IMR-90 (cell line): ENCODE measurements at regions not wholly inside any gene's neighbourhood (a gene's known extent, or its start where the extent isn't known, plus 50 kb on each side); places are given as distances from the start of the nearest gene placed in this dataset.
A peak's percentile ranks its signal among the peaks of the same experiment; 100 is the strongest.

Source experiments
- ATAC-seq: fragments of 200-7000 bp; cut with Tn5 transposase; 2 replicates; pipeline ENCODE4 v1.9.1; 2020; ENCODE audit warnings: low read depth, mild to moderate bottlenecking, moderate library complexity
- BruUV-seq: library from RNA; stranded (reverse); fragments of 400-500 nt; replicated peaks from 2 replicates; lab custom pipeline; 2021; lab: Mats Ljungman, UMichigan
- CTCF ChIA-PET: fragments of 300-600 bp; formaldehyde crosslinking; extraction: SDS; loops from one replicate; lab custom pipeline; 2021; ENCODE audit warnings: antibody characterized with exemption; lab: Yijun Ruan, JAX
- POLR2A ChIA-PET: fragments of 300-600 bp; sonication (Branson Sonifier 250); formaldehyde crosslinking; loops from one replicate; lab custom pipeline; 2022; ENCODE audit warnings: antibody characterized with exemption; ENCODE audit not compliant: unreplicated experiment; lab: Charles Lee
- DNase-seq: peaks from one replicate; pipeline ENCODE4 v3.0.0; 2013
- H2AFZ ChIP-seq: replicated peaks from 2 replicates; pipeline ENCODE3; 2013; ENCODE audit warnings: low read length, mild to moderate bottlenecking; ENCODE audit not compliant: poor library complexity
- H2AK5ac ChIP-seq: 2 replicates; pipeline ENCODE4 v1.6.1; 2013; ENCODE audit warnings: low read depth, low read length, inconsistent platforms
- H2AK9ac ChIP-seq: replicated peaks from 2 replicates; pipeline ENCODE3; 2013; ENCODE audit warnings: mild to moderate bottlenecking, low read depth, low read length, moderate library complexity; ENCODE audit not compliant: poor library complexity
- H2BK120ac ChIP-seq: 2 replicates; pipeline ENCODE4 v1.6.1; 2013; ENCODE audit warnings: low read depth, low read length, inconsistent platforms
- H2BK15ac ChIP-seq: 3 replicates; pipeline ENCODE4 v1.6.1; 2013; ENCODE audit warnings: low read depth, low read length, inconsistent platforms
- H2BK20ac ChIP-seq: 2 replicates; pipeline ENCODE4 v1.6.1; 2013; ENCODE audit warnings: low read depth, mild to moderate bottlenecking, inconsistent platforms, low read length, moderate library complexity
- H2BK5ac ChIP-seq: 2 replicates; pipeline ENCODE4 v1.6.1; 2013; ENCODE audit warnings: mild to moderate bottlenecking, low read depth, low read length, inconsistent platforms; ENCODE audit not compliant: poor library complexity, severe bottlenecking
- H3K14ac ChIP-seq: replicated peaks from 2 replicates; pipeline ENCODE4 v1.6.1; 2013; ENCODE audit warnings: low read depth, low read length, inconsistent platforms
- H3K18ac ChIP-seq: 2 replicates; pipeline ENCODE4 v1.6.1; 2013; ENCODE audit warnings: low read depth, low read length, control low read depth
- H3K23ac ChIP-seq: 2 replicates; pipeline ENCODE4 v1.6.1; 2013; ENCODE audit warnings: low read depth, low read length, inconsistent platforms
- H3K27ac ChIP-seq: 2 replicates; pipeline ENCODE4 v1.5.1; 2013; ENCODE audit warnings: mild to moderate bottlenecking, control low read depth, low read length; ENCODE audit not compliant: insufficient read depth
- H3K27me3 ChIP-seq: 2 replicates; pipeline ENCODE4 v1.6.1; 2013; ENCODE audit warnings: low read length; ENCODE audit not compliant: control insufficient read depth, insufficient read depth
- H3K36me3 ChIP-seq: 2 replicates; pipeline ENCODE4 v1.6.1; 2013; ENCODE audit warnings: low read length, mixed read lengths; ENCODE audit not compliant: control insufficient read depth, insufficient read depth
- H3K4ac ChIP-seq: 2 replicates; pipeline ENCODE4 v1.6.1; 2013; ENCODE audit warnings: low read depth, low read length, inconsistent platforms
- H3K4me1 ChIP-seq: 2 replicates; pipeline ENCODE4 v1.6.1; 2013; ENCODE audit warnings: low read length, mixed read lengths; ENCODE audit not compliant: control insufficient read depth, insufficient read depth
- H3K4me2 ChIP-seq: 2 replicates; pipeline ENCODE4 v1.6.1; 2013; ENCODE audit warnings: low read depth, mild to moderate bottlenecking, control low read depth, low read length, moderate library complexity
- H3K4me3 ChIP-seq: 2 replicates; pipeline ENCODE4 v1.5.1; 2013; ENCODE audit warnings: low read depth, mild to moderate bottlenecking, control low read depth, low read length, moderate library complexity; ENCODE audit not compliant: insufficient read depth
- H3K56ac ChIP-seq: 2 replicates; pipeline ENCODE4 v1.6.1; 2013; ENCODE audit warnings: low read length, inconsistent platforms; ENCODE audit not compliant: insufficient read depth; ENCODE audit errors: extremely low read depth
- H3K79me1 ChIP-seq, 2 experiments: 2 replicates each; pipeline ENCODE4 v1.6.1; 2013; ENCODE audit warnings: low read length in 2 of 2, inconsistent platforms in 1 of 2, low read depth in 1 of 2
- H3K9ac ChIP-seq: 2 replicates; pipeline ENCODE4 v1.6.1; 2013; ENCODE audit warnings: low read depth, low read length, control low read depth
- H3K9me1 ChIP-seq: 2 replicates; pipeline ENCODE4 v1.6.1; 2013; ENCODE audit warnings: low read length, inconsistent platforms; ENCODE audit not compliant: insufficient read depth
- H3K9me3 ChIP-seq: 2 replicates; pipeline ENCODE4 v1.6.1; 2013; ENCODE audit warnings: low read length; ENCODE audit not compliant: control insufficient read depth, insufficient read depth
- H4K20me1 ChIP-seq: 2 replicates; pipeline ENCODE4 v1.6.1; 2013; ENCODE audit warnings: low read length, inconsistent platforms; ENCODE audit not compliant: insufficient read depth
- H4K5ac ChIP-seq: 2 replicates; pipeline ENCODE4 v1.6.1; 2013; ENCODE audit warnings: mild to moderate bottlenecking, low read depth, low read length, control low read depth
- H4K8ac ChIP-seq, 2 experiments: 2 replicates each; pipeline ENCODE4 v1.6.1; 2013; ENCODE audit warnings: low read depth in 2 of 2, low read length in 2 of 2, control low read depth in 1 of 2, inconsistent platforms in 1 of 2
- H4K91ac ChIP-seq: 2 replicates; pipeline ENCODE4 v1.6.1; 2013; ENCODE audit warnings: low read depth, low read length, inconsistent platforms; ENCODE audit not compliant: insufficient read depth
- BHLHE40 ChIP-seq: fragments of 150-350 bp; IDR thresholded peaks from 2 replicates; pipeline ENCODE4 v1.6.1; 2016; ENCODE audit warnings: mild to moderate bottlenecking, low read depth, low read length
- CEBPB ChIP-seq: IDR thresholded peaks from 2 replicates; pipeline ENCODE4 v1.6.1; 2012; ENCODE audit warnings: low read depth, low read length, improper control_type of control experiment
- CHD1 ChIP-seq: IDR thresholded peaks from 2 replicates; pipeline ENCODE4 v1.6.1; 2012; ENCODE audit warnings: low read depth, low read length, improper control_type of control experiment
- CTCF ChIP-seq: conservative IDR thresholded peaks from 2 replicates; pipeline ENCODE4 v1.5.1; 2012; ENCODE audit warnings: mild to moderate bottlenecking, low read depth, low read length, improper control_type of control experiment
- FOS ChIP-seq: fragments of 150-350 bp; IDR thresholded peaks from 2 replicates; pipeline ENCODE4 v1.6.1; 2016; ENCODE audit warnings: low read depth, low read length
- MAFK ChIP-seq: IDR thresholded peaks from 2 replicates; pipeline ENCODE4 v1.6.1; 2012; ENCODE audit warnings: low read depth, low read length, improper control_type of control experiment
- MAZ ChIP-seq: IDR thresholded peaks from 2 replicates; pipeline ENCODE4 v1.6.1; 2012; ENCODE audit warnings: low read depth, mild to moderate bottlenecking, low read length, improper control_type of control experiment, moderate library complexity, borderline replicate concordance
- MXI1 ChIP-seq: IDR thresholded peaks from 2 replicates; pipeline ENCODE4 v1.6.1; 2012; ENCODE audit warnings: low read depth, mild to moderate bottlenecking, low read length, moderate library complexity, borderline replicate concordance
- NFE2L2 ChIP-seq: fragments of 150-350 bp; IDR thresholded peaks from 2 replicates; pipeline ENCODE4 v1.6.1; 2016; ENCODE audit warnings: low read depth, mild to moderate bottlenecking, low read length
- POLR2A ChIP-seq: IDR thresholded peaks from 2 replicates; pipeline ENCODE4 v1.6.1; 2012; ENCODE audit warnings: mild to moderate bottlenecking, low read depth, low read length
- RAD21 ChIP-seq: IDR thresholded peaks from 2 replicates; pipeline ENCODE4 v1.6.1; 2012; ENCODE audit warnings: low read length, improper control_type of control experiment
- RFX5 ChIP-seq: IDR thresholded peaks from 2 replicates; pipeline ENCODE4 v1.8.0; 2012; ENCODE audit warnings: low read depth, mild to moderate bottlenecking, low read length, moderate library complexity
- SMC3 ChIP-seq: fragments of 150-350 bp; IDR thresholded peaks from 2 replicates; pipeline ENCODE4 v1.6.1; 2016; ENCODE audit warnings: low read depth, mild to moderate bottlenecking, antibody characterized with exemption, low read length, moderate library complexity
- USF2 ChIP-seq: fragments of 150-350 bp; IDR thresholded peaks from 2 replicates; pipeline ENCODE4 v1.6.1; 2017; ENCODE audit warnings: mild to moderate bottlenecking, antibody characterized with exemption, low read length, low read depth
- WGBS, 2 experiments: methylation state at CpG; one replicate each; pipeline versions ENCODE4 v1.1.5 to v1.1.7; 2013; ENCODE audit warnings: missing lambda C conversion rate in 2 of 2; ENCODE audit not compliant: insufficient read length in 1 of 2; ENCODE audit errors: extremely low coverage in 2 of 2; 5-methylcytosine and 5-hydroxymethylcytosine counted together
- dilution Hi-C: fragments of 300-500 bp; cut with HindIII; formaldehyde crosslinking; loops from one replicate; pipeline ENCODE4 v1.14.3; 2018; ENCODE audit warnings: low sequenced_read_pairs; ENCODE audit not compliant: unreplicated experiment
- in situ Hi-C: fragments of 300-500 bp; cut with MboI; formaldehyde crosslinking; loops from 3 replicates; pipeline ENCODE4 v1.14.3; 2019; ENCODE audit warnings: low sequenced_read_pairs, inconsistent platforms, mixed read lengths
- intact Hi-C: fragments of 100-400 bp; cut with micrococcal nuclease; formaldehyde crosslinking; loops from 2 replicates; pipeline ENCODE4 v1.10.0; 2022

- no peak overlapping the region for H3K27ac ChIP-seq
- H2BK120ac ChIP-seq: no peak overlapping the region
- BruUV-seq: no TSS peak
- H3K9ac ChIP-seq: no peak overlapping the region
- H3K23ac ChIP-seq: no peak overlapping the region
- no peak overlapping the region for H3K18ac ChIP-seq
- peak; percentile 38 for TF ChIP-seq RAD21
- TF ChIP-seq USF2: no peak
- no peak for TF ChIP-seq RFX5
- no peak for TF ChIP-seq NFE2L2
- no peak for TF ChIP-seq MAFK
- TF ChIP-seq FOS: no peak
- peak; percentile 42 for TF ChIP-seq SMC3
- TF ChIP-seq BHLHE40: no peak
- no peak for TF ChIP-seq POLR2A
- TF ChIP-seq CHD1: no peak
- no peak for TF ChIP-seq CEBPB
- peak; percentile 47 for TF ChIP-seq CTCF
- 0 out of 2 replicates have a peak, but pooled peaks have one; percentile 14 for TF ChIP-seq MAZ
- TF ChIP-seq MXI1: no peak
- no peak overlapping the region for H3K14ac ChIP-seq
- POLR2A ChIA-PET: no interaction called here
- no peak overlapping the region for H2AFZ ChIP-seq
- DNase-seq (peak; percentile 27), ATAC-seq (no peak)
- no peak overlapping the region for H2BK5ac ChIP-seq
- no peak overlapping the region for H3K4me3 ChIP-seq
- CTCF ChIA-PET: interaction anchor here (0.6 kb wide), 1 partner anchor 11 kb away, joined by 3 read pairs; no protein-coding TSS in a partner anchor
- 0 out of 2 replicates have a peak, but pooled peaks cover 1% of the 10 kb centered on the region for H3K9me3 ChIP-seq
- intact Hi-C loops (loop anchor here (1.0 to 2.0 kb wide), 2 partner anchors 103 to 631 kb away; no protein-coding TSS in a partner anchor), in situ Hi-C loops (no loop called here), dilution Hi-C loops (no loop called here)
- no peaks in the 10 kb centered on the region for H3K4me1 ChIP-seq
- no peaks in the 10 kb centered on the region for H4K20me1 ChIP-seq
- H2BK20ac ChIP-seq: peak overlapping the region; percentile 58
- no peak overlapping the region for H4K5ac ChIP-seq
- WGBS, 2 experiments: no CpG with 5 or more reads among the region's 2 CpGs
- no peak overlapping the region for H2AK9ac ChIP-seq
- H3K4ac ChIP-seq: no peak overlapping the region
- peak overlapping the region; percentile 20; the same call in 1 of the 2 replicates for H2AK5ac ChIP-seq
- H3K9me1 ChIP-seq: no peaks in the 10 kb centered on the region
- no peak overlapping the region for H3K56ac ChIP-seq
- H4K8ac ChIP-seq: no peak overlapping the region
- H3K27me3 ChIP-seq: no peaks in the 10 kb centered on the region
- no peak overlapping the region for H4K91ac ChIP-seq
- no peaks in the 10 kb centered on the region for H3K79me1 ChIP-seq
- no peaks in the 10 kb centered on the region for H3K36me3 ChIP-seq
- H2BK15ac ChIP-seq: no peak overlapping the region
- H3K4me2 ChIP-seq: no peak overlapping the region
These were observed 338.2 kb upstream of the TLE4 start for GRCh38 chr9:79233542-79233941.
